ENCODE measurements at regions not wholly inside any gene's neighbourhood (a gene's known extent, or its start where the extent isn't known, plus 50 kb on each side); places are given as distances from the start of the nearest gene placed in this dataset.
"Not testable (repeated sequence)": the region's sequence is repeated elsewhere in the genome, so short reads cannot be mapped to it uniquely, and the experiment has no call there.

- no peak for DNase-seq (ENCODE audit: low spot score)
Observed at GRCh38 chr4:116320859-116321258, 764.5 kb downstream of the TRAM1L1 start.

GRCh38 chr4:116303736-116304188 lies 781.6 kb downstream of the TRAM1L1 start:
- no peak for DNase-seq (ENCODE audit: low spot score)

GRCh38 chr4:116302990-116303735 lies 782.2 kb downstream of the TRAM1L1 start:
- no peak for DNase-seq (ENCODE audit: low spot score)

- no peak for DNase-seq (ENCODE audit: low spot score)
Observed at GRCh38 chr4:116275006-116275405, 810.4 kb downstream of the TRAM1L1 start.

GRCh38 chr4:116272336-116272735 lies 813.0 kb downstream of the TRAM1L1 start:
- no peak for DNase-seq (ENCODE audit: low spot score)

GRCh38 chr4:116260931-116261330 lies 824.4 kb downstream of the TRAM1L1 start:
- not testable (repeated sequence) for DNase-seq (ENCODE audit: low spot score)

- no peak for DNase-seq (ENCODE audit: low spot score)
Observed at GRCh38 chr4:116244771-116245170, 840.6 kb downstream of the TRAM1L1 start.

GRCh38 chr4:116243431-116243830 lies 841.9 kb downstream of the TRAM1L1 start:
- DNase-seq (ENCODE audit: low spot score), result no peak

- no peak for DNase-seq (ENCODE audit: low spot score)
Observed at GRCh38 chr4:116233971-116234370, 851.4 kb downstream of the TRAM1L1 start.

- DNase-seq (ENCODE audit: low spot score), result not testable (repeated sequence)
Observed at GRCh38 chr4:116231999-116232398, 853.4 kb downstream of the TRAM1L1 start.

- DNase-seq (ENCODE audit: low spot score), result no peak
Observed at GRCh38 chr4:116229420-116229819, 856.0 kb downstream of the TRAM1L1 start.

GRCh38 chr4:116223040-116223732 lies 862.2 kb downstream of the TRAM1L1 start:
- no peak for DNase-seq (ENCODE audit: low spot score)

- DNase-seq (ENCODE audit: low spot score), result no peak
Observed at GRCh38 chr4:116217781-116218180, 867.6 kb downstream of the TRAM1L1 start.

- no peak for DNase-seq (ENCODE audit: low spot score)
Observed at GRCh38 chr4:116215622-116216021, 869.8 kb downstream of the TRAM1L1 start.

GRCh38 chr4:116202524-116202923 lies 882.9 kb downstream of the TRAM1L1 start:
- DNase-seq (ENCODE audit: low spot score), result no peak

- no peak for DNase-seq (ENCODE audit: low spot score)
Observed at GRCh38 chr4:116197317-116197809, 888.0 kb downstream of the TRAM1L1 start.

GRCh38 chr4:116183241-116183640 lies 902.1 kb downstream of the TRAM1L1 start:
- no peak for DNase-seq (ENCODE audit: low spot score)

- peak; percentile 35 for DNase-seq (ENCODE audit: low spot score)
Observed at GRCh38 chr4:116180157-116180601, 905.2 kb downstream of the TRAM1L1 start.

- not testable (repeated sequence) for DNase-seq (ENCODE audit: low spot score)
Observed at GRCh38 chr4:116151371-116151770, 934.0 kb downstream of the TRAM1L1 start.

- no peak for DNase-seq (ENCODE audit: low spot score)
Observed at GRCh38 chr4:116150152-116150551, 935.2 kb downstream of the TRAM1L1 start.

GRCh38 chr4:116143198-116143597 lies 942.2 kb downstream of the TRAM1L1 start:
- DNase-seq (ENCODE audit: low spot score), result peak; percentile 8

- DNase-seq (ENCODE audit: low spot score), result no peak
Observed at GRCh38 chr4:116132946-116133345, 952.4 kb downstream of the TRAM1L1 start.

GRCh38 chr4:116126794-116127193 lies 958.6 kb downstream of the TRAM1L1 start:
- DNase-seq (ENCODE audit: low spot score), result no peak

Data from COLO829 (cell line).